ENCODE measurements at regions not wholly inside any gene's neighbourhood (a gene's known extent, or its start where the extent isn't known, plus 50 kb on each side); places are given as distances from the start of the nearest gene placed in this dataset.
"Not testable (repeated sequence)": the region's sequence is repeated elsewhere in the genome, so short reads cannot be mapped to it uniquely, and the experiment has no call there.

GRCh38 chr14:105968291-105968690 lies 441.9 kb downstream of the TMEM121 start:
- no peak for DNase-seq

GRCh38 chr14:105969026-105969425 lies 442.6 kb downstream of the TMEM121 start:
- WGBS, 2 donors: 31 to 34% methylated on average over 6 of the region's 6 CpGs
- H3K27ac ChIP-seq; H3K36me3 ChIP-seq (replicated peaks in 1 of 2; ENCODE audit: insufficient read depth in 1 of 2, low read depth in 2 of 2); intact Hi-C loops (cut with DNase I); DNase-seq; H3K4me1 ChIP-seq; H3K27me3 ChIP-seq; H3K4me3 ChIP-seq; ATAC-seq; H3K9me3 ChIP-seq: not testable (repeated sequence)

More at GRCh38 chr14:105968291-105968690, 441.9 kb downstream of the TMEM121 start:
- no peak for ATAC-seq
- no peaks in the 10 kb centered on the region for H3K36me3 ChIP-seq (replicated peaks in 1 of 2; ENCODE audit: insufficient read depth in 1 of 2, low read depth in 2 of 2)
- H3K4me1 ChIP-seq: no peaks in the 10 kb centered on the region
- H3K27me3 ChIP-seq: no peaks in the 10 kb centered on the region
- no peak overlapping the region for H3K27ac ChIP-seq
- 43 to 49% methylated on average over 11 of the region's 11 CpGs for WGBS, 2 donors
- H3K4me3 ChIP-seq: no peak overlapping the region
- no peaks in the 10 kb centered on the region for H3K9me3 ChIP-seq
- intact Hi-C loops (cut with DNase I): no loop called here
- no peak for TF ChIP-seq POLR2A (IDR thresholded peaks at IDR 0.05)
- TF ChIP-seq CTCF (IDR thresholded peaks at IDR 0.05): no peak

- intact Hi-C loops (cut with DNase I); H3K36me3 ChIP-seq (replicated peaks in 1 of 2; ENCODE audit: insufficient read depth in 1 of 2, low read depth in 2 of 2); H3K9me3 ChIP-seq; H3K27ac ChIP-seq; ATAC-seq; H3K4me1 ChIP-seq; H3K27me3 ChIP-seq; DNase-seq; H3K4me3 ChIP-seq: not testable (repeated sequence)
- 61% methylated on average over 5 to 8 of the region's 8 CpGs for WGBS, 2 donors
Measured at GRCh38 chr14:105970821-105971220, 444.4 kb downstream of the TMEM121 start.

- 68 to 77% methylated on average over 18 to 35 of the region's 35 CpGs for WGBS, 2 donors
- Histone ChIP-seq H3K9me3 (no peaks in the 10 kb centered on the region), H3K4me3 (no peak overlapping the region), H3K4me1 (no peaks in the 10 kb centered on the region), H3K36me3 (replicated peaks in 1 of 2; ENCODE audit: insufficient read depth in 1 of 2, low read depth in 2 of 2) (no peaks in the 10 kb centered on the region), H3K27ac (no peak overlapping the region), H3K27me3 (no peaks in the 10 kb centered on the region)
- DNase-seq (no peak), ATAC-seq (no peak)
- intact Hi-C loops (cut with DNase I): no loop called here
- no peak for TF ChIP-seq CTCF (IDR thresholded peaks at IDR 0.05)
- no peak for TF ChIP-seq POLR2A (IDR thresholded peaks at IDR 0.05)
Measured at GRCh38 chr14:105971593-105972500, 445.5 kb downstream of the TMEM121 start.

GRCh38 chr14:105974902-105975301 lies 448.5 kb downstream of the TMEM121 start:
- DNase-seq (no peak), ATAC-seq (no peak)
- Histone ChIP-seq H3K4me1 (no peaks in the 10 kb centered on the region), H3K27ac (no peak overlapping the region), H3K27me3 (no peaks in the 10 kb centered on the region), H3K36me3 (replicated peaks in 1 of 2; ENCODE audit: insufficient read depth in 1 of 2, low read depth in 2 of 2) (no peaks in the 10 kb centered on the region), H3K9me3 (no peaks in the 10 kb centered on the region), H3K4me3 (no peak overlapping the region)
- TF ChIP-seq CTCF (IDR thresholded peaks at IDR 0.05) (peak in 1 of 7 experiments; percentile 8), POLR2A (IDR thresholded peaks at IDR 0.05) (no peak)
- intact Hi-C loops (cut with DNase I): no loop called here
- WGBS, 2 donors: 13 to 22% methylated on average over 4 to 6 of the region's 6 CpGs

Measured in body of pancreas (tissue), 4 donors.